Suprapubic skin (tissue), 3 donors: ENCODE measurements at regions not wholly inside any gene's neighbourhood (a gene's known extent, or its start where the extent isn't known, plus 50 kb on each side); places are given as distances from the start of the nearest gene placed in this dataset.

Experiments
- CTCF ChIP-seq, 2 donors: fragments of 200-600 bp in 1 of 2; fragments of 450-650 bp in 1 of 2; sonication (generic) in 1 of 2; IDR thresholded peaks; one replicate each; pipeline ENCODE4 v1.5.1; 2016 to 2019; ENCODE audit warnings: antibody characterized with exemption in 2 of 2, mild to moderate bottlenecking in 1 of 2, moderate library complexity in 1 of 2
- POLR2A ChIP-seq, 2 donors: fragments of 450-650 bp; IDR thresholded peaks; one replicate each; pipeline ENCODE4 v1.6.1; 2017; ENCODE audit warnings: antibody characterized with exemption in 2 of 2, mild to moderate bottlenecking in 2 of 2, moderate library complexity in 2 of 2

GRCh38 chr11:93075782-93076181 lies 106.3 kb downstream of the MTNR1B start:
- TF ChIP-seq CTCF (IDR thresholded peaks at IDR 0.05) (no peak), POLR2A (IDR thresholded peaks at IDR 0.05) (no peak)
